ENCODE measurements at regions not wholly inside any gene's neighbourhood (a gene's known extent, or its start where the extent isn't known, plus 50 kb on each side); places are given as distances from the start of the nearest gene placed in this dataset.
A peak's percentile ranks its signal among the peaks of the same experiment; 100 is the strongest.
"Not testable (repeated sequence)": the region's sequence is repeated elsewhere in the genome, so short reads cannot be mapped to it uniquely, and the experiment has no call there.

GRCh38 chr7:125830743-125831142, 901.1 kb upstream of the POT1 start:
- DNase-seq: no peak

DNA sequence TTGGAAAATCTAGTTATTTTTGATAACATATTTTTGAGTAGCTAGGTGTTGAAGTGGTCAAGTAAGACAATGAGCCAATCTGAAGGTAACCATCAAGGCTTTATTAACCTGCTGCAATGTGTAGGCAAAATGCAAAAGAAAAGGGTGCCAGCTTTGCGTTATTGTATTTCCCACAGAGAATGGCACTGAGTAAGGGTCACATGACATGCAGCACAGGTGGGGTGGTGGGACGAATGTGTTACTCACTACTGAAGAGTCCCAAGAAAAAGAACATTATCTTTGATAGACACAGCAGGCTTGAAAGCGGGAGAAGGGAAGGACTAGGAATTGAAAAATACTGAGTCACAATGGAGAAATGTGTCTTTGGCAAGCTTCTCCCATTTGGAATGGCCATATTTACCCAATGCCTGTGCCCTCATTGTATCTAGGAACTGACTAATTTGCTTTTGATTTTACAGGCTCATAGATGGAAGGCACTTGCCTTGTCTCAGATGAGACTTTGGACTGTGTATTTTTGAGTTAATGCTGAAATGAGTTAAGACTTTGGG, 898.6 kb upstream of the POT1 start:
- no peak for DNase-seq

DNA sequence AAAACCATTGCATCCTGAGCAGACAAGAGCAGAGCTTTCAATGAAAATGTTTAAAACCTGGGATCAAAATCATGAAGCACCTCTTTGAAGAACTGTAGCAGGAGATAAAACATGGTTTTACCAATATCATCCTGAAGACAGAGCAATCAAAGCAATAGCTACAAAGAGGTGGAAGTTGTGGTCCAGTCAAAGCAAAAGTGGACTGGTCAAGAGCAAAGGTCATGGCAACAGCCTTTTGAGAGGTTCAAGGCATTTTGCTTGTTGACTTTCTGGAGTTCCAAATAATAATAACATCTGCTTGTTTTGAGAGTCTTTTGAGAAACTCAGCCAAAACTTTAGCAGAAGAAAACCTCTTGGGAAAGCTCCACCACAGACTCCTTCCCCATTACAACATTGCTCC, 893.9 kb upstream of the POT1 start:
- no peak for DNase-seq

- DNase-seq: no peak
Observed at GRCh38 chr7:125820495-125820894, 890.9 kb upstream of the POT1 start.

GRCh38 chr7:125814100-125814499, 884.5 kb upstream of the POT1 start:
- DNase-seq: no peak

GRCh38 chr7:125806491-125806890, 876.9 kb upstream of the POT1 start:
- not testable (repeated sequence) for DNase-seq

DNA sequence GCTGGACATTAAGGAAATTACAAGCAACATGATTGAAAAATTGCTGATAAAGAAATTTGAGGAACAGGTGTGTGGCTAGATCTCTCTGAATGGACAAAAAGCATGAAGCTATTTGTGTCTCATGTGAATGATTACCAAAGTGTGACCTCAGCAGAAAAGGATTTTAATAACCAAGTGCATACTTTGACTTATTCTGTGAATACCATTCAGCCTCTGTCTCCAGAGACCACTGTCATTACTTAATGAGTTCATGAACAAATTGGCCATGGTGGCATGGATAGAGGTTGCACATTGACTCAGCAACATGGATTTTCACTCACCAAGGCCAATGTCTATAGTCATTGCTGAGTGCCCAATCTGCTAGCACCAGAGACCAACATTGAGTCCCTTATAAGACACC, 874.6 kb upstream of the POT1 start:
- DNase-seq: no peak

GRCh38 chr7:125780153-125780552, 850.5 kb upstream of the POT1 start:
- DNase-seq: no peak

GRCh38 chr7:125775317-125775716, 845.7 kb upstream of the POT1 start:
- no peak for DNase-seq

GRCh38 chr7:125773113-125773785, 843.6 kb upstream of the POT1 start:
- no peak for DNase-seq

GRCh38 chr7:125747966-125748365, 818.3 kb upstream of the POT1 start:
- no peak for DNase-seq

DNA sequence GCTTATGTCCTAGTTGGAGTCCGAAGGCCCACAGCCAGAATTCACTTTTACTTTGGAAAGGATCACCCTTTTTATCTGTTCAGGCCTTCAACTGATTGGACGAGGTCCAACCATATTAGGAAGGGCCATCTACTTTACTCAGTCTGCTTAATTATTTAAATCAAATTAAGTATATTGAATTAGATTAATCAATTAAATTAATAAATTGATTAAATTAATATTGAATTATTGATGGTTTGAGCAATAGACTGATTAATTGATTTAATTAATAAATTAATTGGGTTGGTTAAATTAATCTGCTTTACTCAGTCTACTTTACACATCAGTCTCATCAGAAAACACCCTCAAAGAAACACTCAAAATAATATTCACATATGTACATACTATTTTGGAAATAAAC, 816.9 kb upstream of the POT1 start:
- no peak for DNase-seq

GRCh38 chr7:125727215-125727614, 797.6 kb upstream of the POT1 start:
- DNase-seq: no peak

GRCh38 chr7:125695626-125696025, 766.0 kb upstream of the POT1 start:
- no peak for DNase-seq

GRCh38 chr7:125683156-125683555, 753.5 kb upstream of the POT1 start:
- no peak for DNase-seq

- DNase-seq: no peak
Observed at GRCh38 chr7:125681508-125681907, 751.9 kb upstream of the POT1 start.

GRCh38 chr7:125678771-125679170, 749.1 kb upstream of the POT1 start:
- DNase-seq: no peak

DNA sequence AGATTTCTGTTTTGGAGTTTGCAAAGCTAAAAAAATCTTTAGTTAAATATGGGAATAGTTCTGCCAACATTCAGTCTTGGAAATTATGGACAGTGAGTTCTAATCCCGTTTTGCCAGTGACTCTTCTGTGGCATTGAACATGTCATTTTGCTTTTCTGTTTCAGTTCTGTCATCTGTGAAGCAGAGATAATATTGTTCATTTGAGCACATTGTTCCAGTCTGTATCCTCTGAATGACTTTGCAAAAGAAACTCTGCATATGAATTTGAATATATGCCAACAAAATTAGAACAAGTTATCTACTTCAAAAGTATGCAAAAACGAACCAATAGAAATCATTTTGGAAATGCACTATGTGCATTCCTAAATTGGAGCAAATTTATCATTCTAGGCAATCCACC, 746.0 kb upstream of the POT1 start:
- DNase-seq: no peak

DNA sequence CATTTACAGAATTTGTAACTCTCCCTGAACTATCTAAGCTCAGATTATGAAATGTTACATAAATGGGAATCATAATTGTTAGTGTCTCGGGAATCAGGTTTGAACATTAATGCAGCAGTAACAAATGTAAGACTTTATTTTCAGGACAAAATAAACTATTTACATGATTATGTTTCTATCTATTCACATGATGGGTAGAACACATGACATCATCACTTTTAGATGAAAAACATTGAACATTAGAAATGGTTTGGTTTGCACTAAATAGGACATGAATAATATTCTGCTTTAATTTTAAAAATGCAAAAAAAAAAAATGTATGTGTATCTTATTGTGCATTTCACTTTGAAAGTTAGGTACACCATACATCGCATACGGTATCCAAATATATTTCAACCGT, 745.5 kb upstream of the POT1 start:
- no peak for DNase-seq

GRCh38 chr7:125670926-125671572, 741.4 kb upstream of the POT1 start:
- DNase-seq: peak; percentile 6

- DNase-seq: no peak
Observed at GRCh38 chr7:125668321-125668993, 738.8 kb upstream of the POT1 start.

GRCh38 chr7:125664625-125665024, 735.0 kb upstream of the POT1 start:
- DNase-seq: no peak

DNA sequence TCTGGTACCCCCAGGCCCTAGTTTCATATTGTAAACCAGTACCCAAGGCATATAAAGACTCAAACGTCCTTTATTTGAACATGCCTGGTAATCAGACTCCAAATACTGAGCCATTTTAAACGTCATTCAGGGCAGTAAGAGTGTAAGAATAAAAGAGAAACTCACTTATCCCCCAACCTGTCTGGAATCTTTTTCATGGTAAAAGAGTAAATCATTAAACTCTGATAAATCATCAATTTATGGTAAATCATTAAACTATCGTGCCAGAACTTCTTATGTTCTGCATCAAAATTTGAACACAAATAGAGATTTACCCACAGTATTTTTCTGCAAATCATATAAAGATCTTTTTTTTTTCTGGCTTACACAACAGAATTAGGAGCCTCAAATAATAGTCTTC, 734.3 kb upstream of the POT1 start:
- DNase-seq: no peak

GRCh38 chr7:125661677-125662076, 732.1 kb upstream of the POT1 start:
- DNase-seq: no peak

Measured in HCEC 1CT (cell line).